ENCODE measurements at regions not wholly inside any gene's neighbourhood (a gene's known extent, or its start where the extent isn't known, plus 50 kb on each side); places are given as distances from the start of the nearest gene placed in this dataset.

- peak; percentile 62 to 77 for TF ChIP-seq CTCF (IDR thresholded peaks at IDR 0.05; ENCODE audit: extremely low read depth in 1 of 2, insufficient read depth in 1 of 2, low read depth in 1 of 2, low read length in 2 of 2)
- TF ChIP-seq EZH2 (IDR thresholded peaks at IDR 0.05; ENCODE audit: borderline replicate concordance, low read depth, low read length, severe bottlenecking): no peak
- TF ChIP-seq JUN (IDR thresholded peaks at IDR 0.05; ENCODE audit: borderline replicate concordance, insufficient read depth, insufficient read length, low read depth): no peak
- no peak for TF ChIP-seq MAX (IDR thresholded peaks at IDR 0.05; ENCODE audit: insufficient read depth, insufficient read length)
- TF ChIP-seq POLR2A (IDR thresholded peaks at IDR 0.05; ENCODE audit: low read depth, low read length): no peak
- no peak for TF ChIP-seq MYC (IDR thresholded peaks at IDR 0.05; ENCODE audit: low read depth, low read length)
- no peak for TF ChIP-seq POLR2AphosphoS5 (IDR thresholded peaks at IDR 0.05; ENCODE audit: insufficient read depth, low read depth, low read length)
- no peak for TF ChIP-seq FOS (IDR thresholded peaks at IDR 0.05; ENCODE audit: borderline replicate concordance, insufficient read depth, low read length)
Observed at GRCh38 chr15:98292442-98293240, 332.1 kb downstream of the ARRDC4 start.
